GM13976 (cell line): ENCODE measurements at regions not wholly inside any gene's neighbourhood (a gene's known extent, or its start where the extent isn't known, plus 50 kb on each side); places are given as distances from the start of the nearest gene placed in this dataset.

ENCODE experiments used
- DNase-seq: peaks from one replicate; pipeline ENCODE4 v3.0.0; 2012; ENCODE audit warnings: low spot score
- in situ Hi-C: fragments of 300-500 bp; cut with MboI; formaldehyde crosslinking; loops from one replicate; pipeline ENCODE4 v1.12.0; 2022; ENCODE audit warnings: low sequenced_read_pairs, mixed read lengths, inconsistent platforms; ENCODE audit not compliant: unreplicated experiment
- TF ChIP-seq, protein P1 (sequence below): IDR thresholded peaks from 2 replicates; pipeline ENCODE4 v1.5.1; 2012; ENCODE audit warnings: borderline replicate concordance, mild to moderate bottlenecking; ENCODE audit not compliant: insufficient read depth; ENCODE audit errors: extremely low read depth, missing control alignments, control extremely low read depth

DNA sequence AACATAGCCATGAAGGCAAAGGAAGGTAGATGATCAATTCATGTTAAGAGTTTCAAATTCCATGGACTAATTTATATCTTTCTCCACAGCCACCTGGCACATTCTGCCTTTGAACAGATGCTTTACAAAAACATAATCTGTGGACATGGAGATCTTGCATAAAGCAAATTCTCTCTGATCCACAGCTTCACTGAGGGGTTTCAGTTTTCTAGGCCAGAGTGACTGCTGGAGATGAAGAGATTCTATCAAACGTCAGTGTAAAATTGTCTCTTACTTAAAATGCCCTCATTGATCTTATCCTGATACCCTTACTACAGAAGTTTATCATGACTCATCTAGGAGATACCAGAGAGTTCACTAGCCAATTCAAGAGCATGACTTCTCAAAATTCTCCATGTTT is 291.6 kb downstream of the DAD1 start:
- in situ Hi-C loops, result no loop called here
- DNase-seq, result no peak
- TF ChIP-seq, protein P1, sequence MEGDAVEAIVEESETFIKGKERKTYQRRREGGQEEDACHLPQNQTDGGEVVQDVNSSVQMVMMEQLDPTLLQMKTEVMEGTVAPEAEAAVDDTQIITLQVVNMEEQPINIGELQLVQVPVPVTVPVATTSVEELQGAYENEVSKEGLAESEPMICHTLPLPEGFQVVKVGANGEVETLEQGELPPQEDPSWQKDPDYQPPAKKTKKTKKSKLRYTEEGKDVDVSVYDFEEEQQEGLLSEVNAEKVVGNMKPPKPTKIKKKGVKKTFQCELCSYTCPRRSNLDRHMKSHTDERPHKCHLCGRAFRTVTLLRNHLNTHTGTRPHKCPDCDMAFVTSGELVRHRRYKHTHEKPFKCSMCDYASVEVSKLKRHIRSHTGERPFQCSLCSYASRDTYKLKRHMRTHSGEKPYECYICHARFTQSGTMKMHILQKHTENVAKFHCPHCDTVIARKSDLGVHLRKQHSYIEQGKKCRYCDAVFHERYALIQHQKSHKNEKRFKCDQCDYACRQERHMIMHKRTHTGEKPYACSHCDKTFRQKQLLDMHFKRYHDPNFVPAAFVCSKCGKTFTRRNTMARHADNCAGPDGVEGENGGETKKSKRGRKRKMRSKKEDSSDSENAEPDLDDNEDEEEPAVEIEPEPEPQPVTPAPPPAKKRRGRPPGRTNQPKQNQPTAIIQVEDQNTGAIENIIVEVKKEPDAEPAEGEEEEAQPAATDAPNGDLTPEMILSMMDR, result no peak

DNA sequence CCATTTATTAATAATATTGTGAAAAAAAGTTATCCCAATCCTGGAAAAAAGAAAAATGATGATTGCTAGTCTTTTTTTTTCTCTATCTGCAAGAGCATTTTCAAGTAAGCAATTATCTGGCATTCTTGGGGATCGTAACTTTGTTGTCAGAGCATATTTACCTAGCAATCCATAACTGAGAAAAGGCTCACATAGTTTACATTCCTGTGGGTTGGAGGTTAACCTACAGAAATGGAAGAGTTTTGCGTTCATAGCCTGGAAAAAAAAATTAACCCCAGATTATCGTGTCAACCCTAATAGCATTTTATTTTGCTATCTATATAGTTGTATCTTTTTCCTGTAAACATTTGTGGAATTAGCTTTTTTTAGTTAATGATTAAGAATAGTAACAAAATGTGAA is 292.3 kb downstream of the DAD1 start:
- in situ Hi-C loops, result no loop called here
- TF ChIP-seq, protein P1, result no peak
- DNase-seq, result no peak

DNA sequence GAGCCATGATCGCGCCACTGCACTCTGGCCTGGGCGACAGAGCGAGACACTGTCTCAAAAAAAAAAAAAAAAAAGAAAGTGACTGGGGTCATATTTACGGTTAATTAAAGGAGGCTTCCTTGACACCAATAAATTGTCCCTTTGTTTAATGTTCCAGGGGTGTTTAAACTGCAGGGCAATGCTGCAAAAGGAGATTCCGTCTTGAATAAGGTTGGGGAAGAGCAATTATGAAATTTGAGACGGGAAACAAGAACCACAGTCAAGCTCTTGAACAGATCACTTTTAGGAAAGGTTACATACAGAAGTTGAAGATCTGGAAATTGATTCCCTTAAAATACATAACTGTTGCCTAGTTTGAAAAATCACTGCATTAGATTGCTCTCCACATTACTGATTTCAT is 292.9 kb downstream of the DAD1 start:
- in situ Hi-C loops, result no loop called here
- no peak for DNase-seq
- TF ChIP-seq, protein P1, result no peak

DNA sequence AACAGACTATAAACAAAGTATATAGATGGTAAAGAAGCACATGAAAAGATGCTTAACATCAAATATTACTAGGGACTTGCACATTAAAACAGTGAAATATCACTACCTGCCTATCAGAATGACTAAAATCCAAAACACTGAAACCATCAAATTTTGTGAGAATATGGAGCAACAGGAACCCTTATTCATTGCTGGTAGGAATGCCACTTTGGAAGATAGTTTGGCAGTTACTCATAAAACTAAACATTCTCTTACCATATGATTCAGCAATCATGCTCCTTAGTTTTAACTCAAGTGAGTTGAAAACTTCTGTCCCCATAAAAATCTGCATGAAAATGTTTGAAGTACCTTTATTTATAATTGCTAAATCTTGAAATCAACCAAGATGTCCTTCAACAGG is 297.6 kb downstream of the DAD1 start:
- in situ Hi-C loops, result no loop called here
- no peak for DNase-seq
- TF ChIP-seq, protein P1, result no peak

DNA sequence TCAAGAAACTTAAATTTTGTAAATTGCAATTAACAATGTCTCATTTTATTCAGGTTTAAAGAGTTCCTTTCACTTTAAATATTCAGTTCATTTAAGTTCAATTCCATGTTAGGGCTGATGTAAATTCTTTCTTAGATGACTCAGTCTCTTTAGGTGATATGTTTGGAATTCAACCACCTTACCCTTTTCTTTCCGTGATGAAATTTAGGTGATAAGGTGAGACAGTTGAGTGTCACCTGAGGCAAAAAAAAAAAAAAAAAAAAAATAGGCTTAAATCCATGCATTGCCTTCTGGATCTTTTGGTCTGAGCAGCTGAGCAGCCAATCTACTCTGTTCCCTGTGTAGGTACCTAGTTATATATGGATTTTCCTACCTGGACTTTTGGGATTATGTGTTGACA is 299.5 kb downstream of the DAD1 start:
- in situ Hi-C loops, result no loop called here
- TF ChIP-seq, protein P1, result no peak
- no peak for DNase-seq

DNA sequence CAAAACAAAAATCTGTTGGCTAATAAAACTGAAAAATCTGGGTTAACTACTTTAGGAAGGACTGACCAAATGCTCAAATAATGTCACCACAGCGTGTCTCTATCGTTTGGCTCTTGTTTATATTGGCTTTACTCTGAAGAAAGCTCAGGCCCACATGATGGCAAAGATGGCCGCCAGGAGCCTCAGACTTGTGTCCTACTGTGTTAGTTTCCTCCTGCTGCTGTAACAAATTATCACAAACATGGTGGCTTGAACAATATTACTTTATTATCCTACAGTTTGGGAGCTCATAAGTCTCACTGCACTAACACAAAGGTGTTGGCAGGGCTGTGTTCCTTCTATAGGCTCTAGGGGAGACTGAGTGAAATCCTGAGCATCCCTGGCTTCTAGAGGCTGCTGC is 303.0 kb downstream of the DAD1 start:
- no peak for DNase-seq
- in situ Hi-C loops, result no loop called here
- TF ChIP-seq, protein P1, result no peak

DNA sequence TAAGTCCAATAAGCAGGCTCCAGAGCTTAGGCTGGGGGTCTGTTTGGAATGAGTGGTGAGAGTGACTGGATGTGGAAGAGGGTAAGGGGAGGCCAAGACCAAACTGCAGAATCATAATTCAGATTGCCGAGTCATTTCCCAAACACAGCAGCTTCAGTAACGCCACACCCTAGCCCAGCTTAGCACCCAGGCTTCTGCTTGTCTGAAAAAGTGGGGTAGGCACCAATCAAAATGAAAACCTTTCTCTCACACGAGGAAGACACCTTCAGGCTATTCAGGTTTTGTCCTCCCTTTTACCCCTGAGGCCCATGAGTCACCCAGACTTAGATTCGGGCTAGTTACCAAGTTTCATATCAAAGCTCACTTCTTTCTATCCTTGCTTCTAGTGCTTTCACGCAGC is 306.1 kb downstream of the DAD1 start:
- TF ChIP-seq, protein P1, result no peak
- in situ Hi-C loops, result no loop called here
- no peak for DNase-seq
